ENCODE measurements at regions not wholly inside any gene's neighbourhood (a gene's known extent, or its start where the extent isn't known, plus 50 kb on each side); places are given as distances from the start of the nearest gene placed in this dataset.

DNA sequence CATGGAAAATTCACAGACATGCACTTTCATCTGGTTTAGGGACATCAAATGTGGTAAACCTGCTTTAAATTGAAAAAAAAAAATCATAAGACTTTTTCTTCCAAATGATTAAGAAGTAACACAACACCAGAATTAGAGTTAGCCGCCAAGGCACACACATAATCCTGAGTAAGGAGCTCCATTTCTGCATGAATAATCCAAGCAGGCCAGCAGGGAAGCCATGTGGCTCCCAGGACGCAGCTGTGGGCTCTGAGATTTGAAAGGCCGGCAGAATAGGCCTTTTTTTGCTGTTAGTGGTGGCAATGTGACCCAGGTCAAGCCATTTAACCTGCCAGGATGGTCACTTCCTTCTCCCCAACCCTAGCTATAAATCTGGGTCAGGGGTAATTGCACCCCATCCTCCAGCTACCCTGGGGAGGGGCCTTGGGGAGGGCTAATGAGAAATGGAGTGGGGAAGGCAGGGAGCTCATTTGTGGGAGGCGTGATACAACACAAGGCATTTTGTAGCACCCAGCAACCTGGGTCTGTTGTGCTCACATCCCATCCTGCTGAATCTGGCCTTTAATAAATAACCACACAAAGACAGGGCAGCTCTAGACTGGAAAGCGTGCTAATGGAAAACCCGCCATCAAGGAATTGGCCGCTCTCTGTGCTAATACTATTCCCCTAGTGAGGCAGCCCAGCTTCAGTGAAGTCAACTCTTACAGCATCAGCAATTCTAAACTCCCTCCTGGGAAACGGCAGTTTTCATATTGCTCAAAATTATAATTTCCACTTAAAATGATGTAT, 178.5 kb downstream of the RHOU start:
- Histone ChIP-seq H2AFZ (peak overlapping the region; percentile 90), H3K27ac (ENCODE audit: low read depth) (no peak overlapping the region), H3K4me3 (no peak overlapping the region), H4K20me1 (replicated peaks; ENCODE audit: insufficient read depth) (no peaks in the 10 kb centered on the region), H3K27me3 (ENCODE audit: insufficient read depth) (no peaks in the 10 kb centered on the region), H3K4me2 (no peak overlapping the region), H3K79me2 (replicated peaks; ENCODE audit: insufficient read depth) (no peaks in the 10 kb centered on the region), H3K4me1 (ENCODE audit: insufficient read depth) (peaks cover 18% of the 10 kb centered on the region), H3K9me2 (ENCODE audit: insufficient read depth) (no peaks in the 10 kb centered on the region), H3K36me3 (ENCODE audit: insufficient read depth) (no peaks in the 10 kb centered on the region), H3F3A (replicated peaks; ENCODE audit: low read depth) (no peaks in the 10 kb centered on the region)
- Mint-ChIP-seq H3K36me3 (ENCODE audit: low read depth) (peaks cover 3% of the 10 kb centered on the region; the same call in 1 of the 3 replicates), H3K27me3 (ENCODE audit: insufficient read depth, low read depth, poor library complexity) (peaks cover 9% of the 10 kb centered on the region), H3K27ac (no peak overlapping the region), H3K4me3 (no peak overlapping the region), H3K4me1 (peaks cover 23% of the 10 kb centered on the region), H3K9me3 (peaks cover 11% of the 10 kb centered on the region)
- DNase-seq (ENCODE audit: low spot score), result no peak
- no peak for TF ChIP-seq POLR2AphosphoS5 (IDR thresholded peaks at IDR 0.05; ENCODE audit: low read depth)
- TF ChIP-seq, protein P1, sequence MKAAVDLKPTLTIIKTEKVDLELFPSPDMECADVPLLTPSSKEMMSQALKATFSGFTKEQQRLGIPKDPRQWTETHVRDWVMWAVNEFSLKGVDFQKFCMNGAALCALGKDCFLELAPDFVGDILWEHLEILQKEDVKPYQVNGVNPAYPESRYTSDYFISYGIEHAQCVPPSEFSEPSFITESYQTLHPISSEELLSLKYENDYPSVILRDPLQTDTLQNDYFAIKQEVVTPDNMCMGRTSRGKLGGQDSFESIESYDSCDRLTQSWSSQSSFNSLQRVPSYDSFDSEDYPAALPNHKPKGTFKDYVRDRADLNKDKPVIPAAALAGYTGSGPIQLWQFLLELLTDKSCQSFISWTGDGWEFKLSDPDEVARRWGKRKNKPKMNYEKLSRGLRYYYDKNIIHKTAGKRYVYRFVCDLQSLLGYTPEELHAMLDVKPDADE (IDR thresholded peaks at IDR 0.05), result no peak
- ATAC-seq, result no peak

DNA sequence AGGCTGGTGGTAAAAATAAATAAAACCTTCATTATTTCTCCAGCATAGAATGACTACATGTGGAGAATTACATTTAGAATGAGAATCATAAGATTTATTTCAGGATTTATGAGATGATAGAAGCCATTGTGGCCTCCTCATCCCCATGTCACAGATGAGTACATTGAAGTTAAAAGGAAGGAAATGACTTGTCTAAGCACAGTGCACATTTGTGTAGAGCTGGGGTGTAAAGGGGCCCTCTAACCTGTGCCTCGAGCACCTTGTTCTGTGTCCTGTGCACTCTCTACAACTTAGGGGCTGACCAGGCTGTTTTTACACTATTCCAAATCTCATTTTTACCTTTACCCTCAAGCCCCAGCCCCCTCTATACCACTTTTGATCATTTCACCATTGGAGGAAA, 179.4 kb downstream of the RHOU start:
- H3K36me3 Mint-ChIP-seq (ENCODE audit: low read depth), result peaks cover 3% of the 10 kb centered on the region; the same call in 1 of the 3 replicates
- H3K4me3 Mint-ChIP-seq, result no peak overlapping the region
- no peak overlapping the region for H3K27ac Mint-ChIP-seq
- H3K9me3 Mint-ChIP-seq, result peaks cover 11% of the 10 kb centered on the region
- Histone ChIP-seq H3K4me3 (no peak overlapping the region), H3K36me3 (ENCODE audit: insufficient read depth) (no peaks in the 10 kb centered on the region), H3K27ac (ENCODE audit: low read depth) (no peak overlapping the region), H3K27me3 (ENCODE audit: insufficient read depth) (no peaks in the 10 kb centered on the region), H2AFZ (no peak overlapping the region), H4K20me1 (replicated peaks; ENCODE audit: insufficient read depth) (no peaks in the 10 kb centered on the region), H3K4me1 (ENCODE audit: insufficient read depth) (peaks cover 18% of the 10 kb centered on the region), H3K4me2 (no peak overlapping the region), H3F3A (replicated peaks; ENCODE audit: low read depth) (no peaks in the 10 kb centered on the region), H3K79me2 (replicated peaks; ENCODE audit: insufficient read depth) (no peaks in the 10 kb centered on the region), H3K9me2 (ENCODE audit: insufficient read depth) (no peaks in the 10 kb centered on the region)
- DNase-seq (ENCODE audit: low spot score), result no peak
- TF ChIP-seq POLR2AphosphoS5 (IDR thresholded peaks at IDR 0.05; ENCODE audit: low read depth) (no peak), EZH2 (IDR thresholded peaks at IDR 0.05; ENCODE audit: low read depth, unreplicated experiment) (no peak), ZNF331 (CRISPR knock-in tag; IDR thresholded peaks at IDR 0.05; ENCODE audit: low read depth) (no peak), NANOG (IDR thresholded peaks at IDR 0.05; ENCODE audit: borderline replicate concordance) (no peak), STAT1 (IDR thresholded peaks at IDR 0.05; ENCODE audit: unreplicated experiment) (no peak), EZH2phosphoT487 (IDR thresholded peaks at IDR 0.05; ENCODE audit: unreplicated experiment) (no peak)
- TF ChIP-seq, protein P1 (IDR thresholded peaks at IDR 0.05), result no peak
- TF ChIP-seq, protein P2, sequence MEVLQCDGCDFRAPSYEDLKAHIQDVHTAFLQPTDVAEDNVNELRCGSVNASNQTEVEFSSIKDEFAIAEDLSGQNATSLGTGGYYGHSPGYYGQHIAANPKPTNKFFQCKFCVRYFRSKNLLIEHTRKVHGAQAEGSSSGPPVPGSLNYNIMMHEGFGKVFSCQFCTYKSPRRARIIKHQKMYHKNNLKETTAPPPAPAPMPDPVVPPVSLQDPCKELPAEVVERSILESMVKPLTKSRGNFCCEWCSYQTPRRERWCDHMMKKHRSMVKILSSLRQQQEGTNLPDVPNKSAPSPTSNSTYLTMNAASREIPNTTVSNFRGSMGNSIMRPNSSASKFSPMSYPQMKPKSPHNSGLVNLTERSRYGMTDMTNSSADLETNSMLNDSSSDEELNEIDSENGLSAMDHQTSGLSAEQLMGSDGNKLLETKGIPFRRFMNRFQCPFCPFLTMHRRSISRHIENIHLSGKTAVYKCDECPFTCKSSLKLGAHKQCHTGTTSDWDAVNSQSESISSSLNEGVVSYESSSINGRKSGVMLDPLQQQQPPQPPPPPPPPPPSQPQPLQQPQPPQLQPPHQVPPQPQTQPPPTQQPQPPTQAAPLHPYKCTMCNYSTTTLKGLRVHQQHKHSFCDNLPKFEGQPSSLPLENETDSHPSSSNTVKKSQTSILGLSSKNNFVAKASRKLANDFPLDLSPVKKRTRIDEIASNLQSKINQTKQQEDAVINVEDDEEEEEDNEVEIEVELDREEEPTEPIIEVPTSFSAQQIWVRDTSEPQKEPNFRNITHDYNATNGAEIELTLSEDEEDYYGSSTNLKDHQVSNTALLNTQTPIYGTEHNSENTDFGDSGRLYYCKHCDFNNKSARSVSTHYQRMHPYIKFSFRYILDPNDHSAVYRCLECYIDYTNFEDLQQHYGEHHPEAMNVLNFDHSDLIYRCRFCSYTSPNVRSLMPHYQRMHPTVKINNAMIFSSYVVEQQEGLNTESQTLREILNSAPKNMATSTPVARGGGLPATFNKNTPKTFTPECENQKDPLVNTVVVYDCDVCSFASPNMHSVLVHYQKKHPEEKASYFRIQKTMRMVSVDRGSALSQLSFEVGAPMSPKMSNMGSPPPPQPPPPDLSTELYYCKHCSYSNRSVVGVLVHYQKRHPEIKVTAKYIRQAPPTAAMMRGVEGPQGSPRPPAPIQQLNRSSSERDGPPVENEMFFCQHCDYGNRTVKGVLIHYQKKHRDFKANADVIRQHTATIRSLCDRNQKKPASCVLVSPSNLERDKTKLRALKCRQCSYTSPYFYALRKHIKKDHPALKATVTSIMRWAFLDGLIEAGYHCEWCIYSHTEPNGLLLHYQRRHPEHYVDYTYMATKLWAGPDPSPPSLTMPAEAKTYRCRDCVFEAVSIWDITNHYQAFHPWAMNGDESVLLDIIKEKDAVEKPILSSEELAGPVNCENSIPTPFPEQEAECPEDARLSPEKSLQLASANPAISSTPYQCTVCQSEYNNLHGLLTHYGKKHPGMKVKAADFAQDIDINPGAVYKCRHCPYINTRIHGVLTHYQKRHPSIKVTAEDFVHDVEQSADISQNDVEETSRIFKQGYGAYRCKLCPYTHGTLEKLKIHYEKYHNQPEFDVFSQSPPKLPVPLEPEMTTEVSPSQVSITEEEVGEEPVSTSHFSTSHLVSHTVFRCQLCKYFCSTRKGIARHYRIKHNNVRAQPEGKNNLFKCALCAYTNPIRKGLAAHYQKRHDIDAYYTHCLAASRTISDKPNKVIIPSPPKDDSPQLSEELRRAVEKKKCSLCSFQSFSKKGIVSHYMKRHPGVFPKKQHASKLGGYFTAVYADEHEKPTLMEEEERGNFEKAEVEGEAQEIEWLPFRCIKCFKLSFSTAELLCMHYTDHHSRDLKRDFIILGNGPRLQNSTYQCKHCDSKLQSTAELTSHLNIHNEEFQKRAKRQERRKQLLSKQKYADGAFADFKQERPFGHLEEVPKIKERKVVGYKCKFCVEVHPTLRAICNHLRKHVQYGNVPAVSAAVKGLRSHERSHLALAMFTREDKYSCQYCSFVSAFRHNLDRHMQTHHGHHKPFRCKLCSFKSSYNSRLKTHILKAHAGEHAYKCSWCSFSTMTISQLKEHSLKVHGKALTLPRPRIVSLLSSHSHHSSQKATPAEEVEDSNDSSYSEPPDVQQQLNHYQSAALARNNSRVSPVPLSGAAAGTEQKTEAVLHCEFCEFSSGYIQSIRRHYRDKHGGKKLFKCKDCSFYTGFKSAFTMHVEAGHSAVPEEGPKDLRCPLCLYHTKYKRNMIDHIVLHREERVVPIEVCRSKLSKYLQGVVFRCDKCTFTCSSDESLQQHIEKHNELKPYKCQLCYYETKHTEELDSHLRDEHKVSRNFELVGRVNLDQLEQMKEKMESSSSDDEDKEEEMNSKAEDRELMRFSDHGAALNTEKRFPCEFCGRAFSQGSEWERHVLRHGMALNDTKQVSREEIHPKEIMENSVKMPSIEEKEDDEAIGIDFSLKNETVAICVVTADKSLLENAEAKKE (CRISPR knock-in tag; IDR thresholded peaks at IDR 0.05), result no peak
- TF ChIP-seq, protein P3, sequence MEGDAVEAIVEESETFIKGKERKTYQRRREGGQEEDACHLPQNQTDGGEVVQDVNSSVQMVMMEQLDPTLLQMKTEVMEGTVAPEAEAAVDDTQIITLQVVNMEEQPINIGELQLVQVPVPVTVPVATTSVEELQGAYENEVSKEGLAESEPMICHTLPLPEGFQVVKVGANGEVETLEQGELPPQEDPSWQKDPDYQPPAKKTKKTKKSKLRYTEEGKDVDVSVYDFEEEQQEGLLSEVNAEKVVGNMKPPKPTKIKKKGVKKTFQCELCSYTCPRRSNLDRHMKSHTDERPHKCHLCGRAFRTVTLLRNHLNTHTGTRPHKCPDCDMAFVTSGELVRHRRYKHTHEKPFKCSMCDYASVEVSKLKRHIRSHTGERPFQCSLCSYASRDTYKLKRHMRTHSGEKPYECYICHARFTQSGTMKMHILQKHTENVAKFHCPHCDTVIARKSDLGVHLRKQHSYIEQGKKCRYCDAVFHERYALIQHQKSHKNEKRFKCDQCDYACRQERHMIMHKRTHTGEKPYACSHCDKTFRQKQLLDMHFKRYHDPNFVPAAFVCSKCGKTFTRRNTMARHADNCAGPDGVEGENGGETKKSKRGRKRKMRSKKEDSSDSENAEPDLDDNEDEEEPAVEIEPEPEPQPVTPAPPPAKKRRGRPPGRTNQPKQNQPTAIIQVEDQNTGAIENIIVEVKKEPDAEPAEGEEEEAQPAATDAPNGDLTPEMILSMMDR (conservative IDR thresholded peaks at IDR 0.05; ENCODE audit: low read depth in 2 of 2), result no peak
- peaks cover 9% of the 10 kb centered on the region for H3K27me3 Mint-ChIP-seq (ENCODE audit: insufficient read depth, low read depth, poor library complexity)
- no peak for ATAC-seq
- H3K4me1 Mint-ChIP-seq, result peaks cover 27% of the 10 kb centered on the region

All from GM23338 (cell line).